HG02870 (cell line): ENCODE measurements at regions not wholly inside any gene's neighbourhood (a gene's known extent, or its start where the extent isn't known, plus 50 kb on each side); places are given as distances from the start of the nearest gene placed in this dataset.
"Not testable (repeated sequence)": the region's sequence is repeated elsewhere in the genome, so short reads cannot be mapped to it uniquely, and the experiment has no call there.

Experiments
- ATAC-seq: cut with Tn5 transposase; IDR thresholded peaks from one replicate; pipeline ENCODE4 v1.9.1; 2021; ENCODE audit warnings: mild to moderate bottlenecking, moderate library complexity; ENCODE audit not compliant: unreplicated experiment

DNA sequence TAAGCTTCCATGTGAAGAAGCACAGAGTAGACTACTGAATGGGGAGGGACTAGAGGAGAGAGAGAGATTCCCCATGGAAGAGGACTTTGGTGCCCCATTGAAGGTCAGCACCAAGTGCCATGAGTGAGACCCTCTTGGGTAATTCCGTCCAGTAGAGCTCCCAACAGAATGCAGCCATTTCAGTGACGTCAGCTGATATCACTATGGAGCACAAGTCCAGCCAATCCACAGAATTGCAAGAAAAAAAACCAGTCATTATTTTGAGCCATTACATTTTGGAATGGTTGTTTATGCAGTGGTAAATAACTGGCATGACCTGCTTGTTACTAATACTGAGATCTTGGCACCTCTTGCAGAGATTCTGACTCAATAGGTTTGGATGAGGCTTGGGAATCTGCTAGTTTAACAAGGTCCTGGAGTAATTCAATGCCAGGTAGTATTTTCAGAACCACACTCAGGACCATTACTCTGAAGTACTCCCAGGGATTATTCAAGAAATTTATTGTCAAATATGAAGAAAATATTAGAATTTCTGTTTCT lies 52.6 kb upstream of the SP8 start:
- ATAC-seq, result no peak

- no peak for ATAC-seq
Measured at GRCh38 chr7:20839987-20840386, 53.3 kb upstream of the SP8 start.

DNA sequence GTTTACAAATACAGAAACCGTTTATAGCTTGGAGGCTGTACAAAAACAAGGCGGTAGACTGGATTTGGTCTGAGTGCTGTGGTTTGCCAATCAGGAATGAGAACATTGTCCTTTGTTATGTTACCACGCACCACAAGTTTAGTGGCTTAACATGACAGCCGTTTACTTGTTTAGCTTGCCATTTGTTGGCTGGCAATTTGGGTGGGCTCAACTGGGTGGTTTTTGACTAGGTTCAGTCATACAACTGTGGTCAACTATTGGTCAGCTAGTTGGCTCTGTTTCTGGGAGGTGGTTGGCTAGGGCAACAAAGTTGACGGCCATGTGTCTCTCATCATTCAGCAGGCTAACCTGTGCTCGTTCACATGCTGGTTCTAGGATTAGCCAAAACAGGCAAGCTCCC lies 60.1 kb upstream of the SP8 start:
- no peak for ATAC-seq

- ATAC-seq, result no peak
Measured at GRCh38 chr7:20858951-20859350, 72.3 kb upstream of the SP8 start.

GRCh38 chr7:20861468-20861867 lies 74.8 kb upstream of the SP8 start:
- no peak for ATAC-seq

- no peak for ATAC-seq
Measured at GRCh38 chr7:20862554-20862953, 75.9 kb upstream of the SP8 start.

DNA sequence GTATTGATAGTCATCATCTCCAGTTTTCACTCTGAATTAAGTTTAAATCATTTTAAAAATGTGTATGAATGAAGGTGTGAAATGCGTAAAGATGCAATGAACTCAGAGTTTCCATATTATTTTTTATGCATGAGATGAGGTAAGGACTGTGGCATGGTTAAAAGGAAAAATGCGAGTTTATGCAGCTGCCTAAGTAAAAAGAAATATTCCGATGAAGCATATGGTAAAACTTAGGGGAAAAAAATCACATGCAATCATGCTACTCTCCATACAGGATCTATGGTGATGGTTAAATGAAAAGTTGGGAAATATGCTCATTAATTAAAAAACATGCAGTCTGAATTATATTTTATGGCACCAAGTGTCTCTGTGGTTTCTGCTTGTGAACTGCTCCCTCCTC lies 77.5 kb upstream of the SP8 start:
- ATAC-seq, result no peak

DNA sequence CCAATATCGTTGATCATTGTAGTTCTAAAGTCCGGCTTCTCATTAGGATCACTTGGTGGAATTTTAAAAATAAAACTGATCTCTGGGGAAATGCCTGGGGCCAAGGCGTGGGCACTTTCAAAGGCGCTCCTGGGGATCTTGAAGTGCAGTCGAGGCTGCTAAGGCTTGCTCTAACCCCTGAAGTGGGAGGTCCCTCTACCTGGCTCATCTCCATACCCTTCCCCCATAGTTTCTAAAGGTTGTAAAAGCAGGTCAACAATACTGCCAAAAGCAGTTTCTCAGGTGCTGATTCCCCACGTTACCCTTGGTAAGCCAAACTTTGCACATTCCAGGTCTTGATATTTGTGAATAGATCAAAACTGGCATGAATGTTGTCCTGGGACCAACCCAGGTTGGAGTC lies 79.0 kb upstream of the SP8 start:
- ATAC-seq, result no peak

- ATAC-seq, result no peak
Measured at GRCh38 chr7:20870977-20871376, 84.3 kb upstream of the SP8 start.

DNA sequence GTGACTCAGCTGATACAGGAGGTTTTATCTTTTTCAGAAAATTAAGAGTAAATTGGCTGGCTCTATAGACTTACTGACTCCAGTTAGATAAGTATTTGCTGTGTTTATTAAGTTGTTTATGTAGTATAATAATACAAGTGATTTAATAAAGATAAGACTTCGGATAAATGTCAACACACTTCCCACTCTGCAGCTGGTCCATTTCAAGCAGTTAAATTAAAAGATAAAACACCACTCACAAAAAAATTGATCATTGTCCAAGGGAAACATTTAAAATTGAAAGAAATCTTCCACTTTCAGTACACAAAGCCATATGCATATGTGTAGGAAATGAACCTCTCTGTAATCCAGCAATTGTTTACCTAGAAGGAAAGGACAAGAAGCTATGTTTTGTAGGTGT lies 106.1 kb upstream of the SP8 start:
- ATAC-seq, result no peak

GRCh38 chr7:20894806-20895205 lies 108.1 kb upstream of the SP8 start:
- ATAC-seq, result no peak

DNA sequence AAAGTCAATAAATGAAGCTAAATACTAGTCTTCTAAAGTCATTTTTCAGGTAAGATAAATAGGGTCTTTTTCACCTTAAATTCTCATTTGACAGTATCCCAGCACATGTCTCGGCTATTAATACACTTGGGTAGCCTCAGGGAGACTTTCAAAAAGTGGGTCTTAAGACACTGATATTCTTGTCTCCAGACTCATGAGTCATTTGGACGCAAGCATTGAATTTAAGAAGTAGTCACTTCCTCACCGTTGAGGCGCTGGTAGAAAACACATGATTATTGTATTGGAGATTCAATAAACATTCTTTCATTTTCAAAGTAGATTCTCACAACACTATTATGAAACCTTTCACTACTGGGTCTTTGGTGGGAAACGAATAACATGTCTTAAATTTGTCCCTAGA lies 108.9 kb upstream of the SP8 start:
- no peak for ATAC-seq

GRCh38 chr7:20896996-20897395 lies 110.3 kb upstream of the SP8 start:
- no peak for ATAC-seq

- no peak for ATAC-seq
Measured at GRCh38 chr7:20906801-20907453, 120.2 kb upstream of the SP8 start.

DNA sequence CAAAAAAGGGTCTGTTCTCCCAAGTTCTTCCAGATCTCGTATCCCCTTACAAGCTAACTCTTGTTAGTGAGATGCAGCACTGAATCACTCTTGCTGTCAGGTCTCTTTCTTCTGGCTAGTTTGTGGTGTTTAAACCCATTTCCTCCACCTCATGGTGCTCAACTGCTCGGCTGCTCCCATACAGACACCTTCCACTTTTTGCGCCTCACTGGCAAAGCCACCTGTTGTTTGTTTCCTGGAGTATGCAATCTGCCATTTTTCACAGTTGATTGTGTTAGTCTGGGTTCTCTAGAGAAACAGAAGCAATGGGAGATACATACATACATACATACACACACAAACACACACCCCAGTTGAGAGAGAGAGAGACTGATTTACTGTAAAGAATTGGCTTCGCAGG lies 124.4 kb upstream of the SP8 start:
- ATAC-seq, result no peak

DNA sequence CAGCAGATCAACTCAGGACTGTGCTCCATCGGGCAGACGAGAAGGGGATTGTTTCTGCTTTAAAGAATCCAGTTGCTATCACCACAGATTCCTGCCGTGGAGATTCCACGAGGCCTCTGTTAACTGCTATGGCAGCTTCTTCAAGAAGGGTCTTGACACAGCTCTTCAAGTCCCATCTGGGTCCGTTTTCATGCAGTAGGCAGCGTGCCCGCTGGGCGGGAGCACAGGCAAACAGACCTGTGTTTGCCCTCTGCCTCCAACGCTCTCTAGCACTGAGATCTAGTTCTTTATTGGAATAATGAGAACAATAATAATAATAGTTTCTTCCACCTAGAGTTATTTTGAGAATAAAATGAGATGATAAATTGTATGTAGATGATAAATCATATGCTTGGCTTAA lies 127.2 kb upstream of the SP8 start:
- no peak for ATAC-seq

DNA sequence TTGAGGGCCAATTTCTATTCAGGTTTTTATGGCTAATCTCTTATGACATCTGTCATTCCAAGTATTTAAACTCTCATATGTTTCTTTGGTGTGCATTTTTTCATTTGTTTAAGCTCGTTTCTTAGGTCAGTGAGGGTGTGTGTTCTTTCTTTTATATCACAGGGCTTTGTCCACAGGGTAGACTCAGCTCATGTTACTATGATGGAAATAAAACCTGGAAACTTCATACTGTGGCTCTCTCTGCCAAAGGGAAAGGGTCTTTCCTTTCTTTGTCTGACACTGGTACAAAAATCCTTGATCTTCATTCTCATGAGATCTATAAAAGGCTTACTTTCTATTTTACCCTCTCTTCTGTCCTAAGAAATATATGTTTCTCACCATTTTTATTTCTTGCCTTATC lies 129.6 kb upstream of the SP8 start:
- ATAC-seq, result no peak

DNA sequence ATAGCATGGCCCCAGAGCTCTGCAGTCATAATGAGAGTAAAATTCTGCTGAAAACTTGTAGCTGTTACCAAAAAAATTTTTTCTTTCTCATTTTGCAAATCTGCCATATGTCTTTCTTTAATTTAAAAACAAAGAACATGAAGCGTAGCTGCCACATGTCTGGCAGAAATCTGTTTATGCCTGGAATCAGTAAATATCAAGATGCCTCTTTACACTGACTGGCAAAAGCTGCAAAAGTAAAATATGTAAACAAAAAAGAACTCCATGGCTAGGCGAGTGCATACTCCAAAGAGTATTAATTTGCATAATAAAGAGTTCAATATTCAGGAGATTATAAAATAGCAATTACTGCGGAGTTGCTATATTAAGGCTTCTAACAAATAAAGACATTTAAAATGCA lies 130.9 kb upstream of the SP8 start:
- ATAC-seq, result no peak

DNA sequence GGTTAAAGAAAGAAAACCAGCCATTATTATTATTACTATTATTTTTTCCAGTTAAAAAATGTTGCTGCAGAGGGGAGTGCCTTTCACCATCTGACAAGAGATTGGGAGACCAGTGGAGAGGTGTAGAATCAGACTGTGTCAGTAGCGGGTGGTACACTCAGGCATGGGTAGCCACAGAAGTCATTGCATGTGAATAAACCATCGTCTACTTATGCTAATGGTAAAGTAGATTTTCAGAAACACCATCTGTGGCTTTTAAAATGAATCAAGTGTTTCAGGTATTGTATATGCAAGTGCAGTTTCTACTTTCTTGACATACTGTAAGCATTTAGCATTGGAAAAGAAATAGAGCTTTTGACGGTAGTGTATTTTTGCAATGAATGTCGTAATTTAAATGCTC lies 131.5 kb upstream of the SP8 start:
- no peak for ATAC-seq

GRCh38 chr7:20927178-20927577 lies 140.5 kb upstream of the SP8 start:
- ATAC-seq, result not testable (repeated sequence)

DNA sequence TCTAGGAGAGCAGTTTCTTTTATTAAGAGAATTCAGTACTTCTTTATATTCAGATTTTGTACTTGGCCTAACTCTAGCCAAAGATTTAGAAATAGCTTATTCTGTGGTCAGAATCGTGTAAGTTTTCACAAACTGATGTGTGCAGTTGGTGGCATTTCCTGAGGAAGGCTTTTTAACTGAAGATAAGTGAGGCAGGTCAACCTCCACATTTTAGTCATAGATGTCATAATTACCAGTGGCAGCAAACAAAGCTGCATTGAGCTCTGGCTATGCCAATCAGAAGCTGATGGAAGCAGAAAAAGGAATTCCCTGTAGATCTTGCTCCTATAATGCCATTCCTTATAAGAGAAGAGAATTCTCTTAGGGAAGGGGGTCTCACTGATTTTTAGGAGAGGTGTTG lies 141.3 kb upstream of the SP8 start:
- ATAC-seq, result no peak

DNA sequence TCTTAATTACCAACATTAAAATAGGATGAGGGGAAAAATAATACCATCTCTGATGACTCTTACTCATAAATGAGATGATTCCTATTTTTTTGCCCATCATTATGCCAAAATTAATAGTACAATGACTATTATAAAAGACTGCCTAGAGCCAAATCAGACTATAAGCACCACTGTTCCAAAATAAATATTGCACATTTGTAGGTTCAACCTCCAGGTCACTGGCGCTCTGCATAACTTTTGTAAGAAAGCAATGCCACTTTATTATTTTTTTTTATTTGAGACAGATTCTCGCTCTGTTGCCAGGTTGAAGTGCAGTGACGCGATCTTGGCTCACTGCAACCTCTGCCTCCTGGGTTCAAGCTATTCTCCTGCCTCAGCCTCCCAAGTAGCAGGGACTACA lies 142.5 kb upstream of the SP8 start:
- no peak for ATAC-seq

DNA sequence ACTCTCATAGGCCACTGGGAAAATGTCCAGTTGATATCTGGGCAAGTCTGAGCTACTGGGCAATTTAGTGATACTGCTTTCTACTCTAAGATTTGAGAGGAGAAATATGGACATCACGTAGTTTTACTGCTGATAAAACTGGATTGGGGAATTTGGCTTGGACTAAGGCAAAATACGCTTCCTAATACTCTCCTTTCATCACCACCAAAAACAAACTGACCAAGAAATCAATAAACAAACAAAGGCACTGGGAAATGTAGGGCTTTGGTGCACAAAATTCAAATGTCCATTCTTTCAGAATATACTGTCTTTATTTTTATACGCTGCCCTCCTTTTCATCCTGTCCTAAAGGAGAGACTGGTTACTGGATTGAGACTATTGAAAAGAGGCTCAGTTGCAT lies 145.1 kb upstream of the SP8 start:
- no peak for ATAC-seq
